GM18868 (cell line): ENCODE measurements at regions not wholly inside any gene's neighbourhood (a gene's known extent, or its start where the extent isn't known, plus 50 kb on each side); places are given as distances from the start of the nearest gene placed in this dataset.
"Not testable (repeated sequence)": the region's sequence is repeated elsewhere in the genome, so short reads cannot be mapped to it uniquely, and the experiment has no call there.

Experiments used
- ATAC-seq: cut with Tn5 transposase; IDR thresholded peaks from one replicate; pipeline ENCODE4 v1.9.1; 2021; ENCODE audit warnings: mild to moderate bottlenecking, moderate library complexity; ENCODE audit not compliant: unreplicated experiment

GRCh38 chr12:59357811-59358210, 238.0 kb upstream of the SLC16A7 start:
- ATAC-seq = no peak

GRCh38 chr12:59346248-59346647, 249.6 kb upstream of the SLC16A7 start:
- ATAC-seq = not testable (repeated sequence)

- no peak for ATAC-seq
These were observed 250.4 kb upstream of the SLC16A7 start for GRCh38 chr12:59345406-59345805.

- no peak for ATAC-seq
These were observed 251.6 kb upstream of the SLC16A7 start for GRCh38 chr12:59344224-59344623.

- ATAC-seq = no peak
These were observed 266.4 kb upstream of the SLC16A7 start for GRCh38 chr12:59329462-59329861.

GRCh38 chr12:59328395-59329075, 267.3 kb upstream of the SLC16A7 start:
- not testable (repeated sequence) for ATAC-seq

DNA sequence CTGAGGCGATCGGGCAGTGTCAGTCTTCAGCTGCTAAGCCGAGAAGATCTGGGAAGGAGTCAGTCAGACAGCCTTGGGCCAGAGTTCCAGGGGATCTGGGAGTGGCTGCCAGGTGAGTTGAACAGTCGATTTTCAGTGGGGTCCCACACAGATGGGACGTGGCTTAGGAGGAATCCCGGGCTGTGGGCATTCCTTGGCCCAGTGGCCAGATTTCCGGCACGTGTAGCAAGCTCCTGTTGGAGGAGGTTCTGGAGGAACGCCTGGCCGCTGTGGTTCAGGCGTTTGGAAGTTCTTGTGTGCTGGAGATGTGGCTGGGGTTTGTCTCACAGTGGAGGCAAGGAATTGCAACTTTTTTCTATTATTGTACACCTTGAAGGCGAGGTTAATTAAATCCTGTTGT, 269.4 kb upstream of the SLC16A7 start:
- ATAC-seq = not testable (repeated sequence)

- no peak for ATAC-seq
These were observed 273.4 kb upstream of the SLC16A7 start for GRCh38 chr12:59322473-59322872.

DNA sequence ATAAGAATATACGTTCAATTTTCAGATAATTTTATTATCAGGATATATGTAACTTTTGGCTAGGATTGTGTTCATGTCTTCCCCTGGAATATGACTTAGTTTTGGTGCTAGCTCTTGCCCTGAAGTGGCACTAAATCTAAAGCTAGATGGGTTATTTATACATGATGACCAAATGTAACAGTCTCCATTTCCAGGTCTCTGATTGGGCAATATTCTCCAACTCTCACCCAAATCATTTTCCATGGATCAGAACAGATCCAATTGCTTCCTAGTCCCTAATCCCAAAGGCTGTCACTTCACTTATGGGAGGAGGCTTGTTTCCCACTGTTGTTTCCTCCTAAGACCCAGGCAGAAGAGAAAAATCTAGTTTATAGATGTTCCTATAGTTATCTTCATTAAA, 274.6 kb upstream of the SLC16A7 start:
- ATAC-seq = no peak

DNA sequence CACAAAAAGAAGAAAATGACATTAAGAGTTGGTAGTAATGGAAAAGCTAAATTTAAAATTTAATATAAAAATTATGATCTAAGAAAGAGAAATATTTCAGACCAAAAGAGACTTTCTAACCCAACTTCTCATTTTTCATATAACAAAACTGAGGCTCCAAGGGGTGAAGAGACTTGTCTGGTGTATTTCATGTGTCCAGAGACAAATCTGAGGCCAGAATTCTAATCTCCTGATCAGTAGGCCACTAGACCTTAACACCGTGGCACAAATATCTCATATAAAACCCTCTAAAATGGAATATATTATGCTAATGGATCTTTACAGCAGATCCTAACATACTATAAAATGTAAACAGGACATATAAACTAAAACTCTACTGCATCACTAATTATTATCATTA, 275.7 kb upstream of the SLC16A7 start:
- no peak for ATAC-seq

DNA sequence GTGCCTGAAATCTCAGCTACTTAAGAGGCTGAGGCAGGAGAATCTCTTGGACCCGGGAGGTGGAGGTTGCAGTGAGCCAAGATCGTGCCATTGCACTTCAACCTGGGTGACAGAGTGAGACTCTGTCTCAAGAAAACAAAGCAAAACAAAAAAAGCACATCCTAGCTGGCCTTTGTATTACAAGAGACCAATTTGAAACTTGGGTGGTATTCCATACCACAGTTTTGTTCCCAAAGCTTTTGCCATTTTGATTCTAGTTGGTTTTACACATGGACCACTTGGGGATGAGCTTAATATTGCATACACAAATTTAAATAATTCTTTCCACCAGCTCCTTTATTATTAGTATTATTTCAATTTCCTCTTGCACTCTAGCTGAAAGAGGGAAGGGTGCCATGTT, 276.9 kb upstream of the SLC16A7 start:
- no peak for ATAC-seq

GRCh38 chr12:59317598-59317997, 278.2 kb upstream of the SLC16A7 start:
- no peak for ATAC-seq

- no peak for ATAC-seq
These were observed 278.9 kb upstream of the SLC16A7 start for GRCh38 chr12:59316938-59317337.

GRCh38 chr12:59316354-59316753, 279.5 kb upstream of the SLC16A7 start:
- not testable (repeated sequence) for ATAC-seq

DNA sequence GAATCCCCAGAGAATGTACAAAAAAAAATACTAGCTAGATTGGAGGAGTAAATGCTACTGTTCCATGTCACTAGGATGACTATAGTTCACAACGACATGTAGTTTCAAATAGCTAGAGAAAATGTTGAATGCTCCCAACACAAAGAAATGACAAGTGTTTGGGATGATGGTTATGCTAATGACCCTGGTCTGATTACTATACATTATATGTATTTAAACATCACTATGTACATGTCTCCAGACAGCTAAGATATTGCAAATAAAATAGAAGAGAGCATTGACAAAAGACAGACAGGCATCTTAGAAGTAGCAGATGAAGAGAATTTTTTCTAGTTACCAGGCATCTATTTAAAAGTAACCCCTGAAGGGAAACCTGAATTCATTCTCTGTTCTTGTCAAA, 281.6 kb upstream of the SLC16A7 start:
- ATAC-seq = no peak

- ATAC-seq = no peak
These were observed 291.6 kb upstream of the SLC16A7 start for GRCh38 chr12:59304077-59304721.

- ATAC-seq = no peak
These were observed 297.5 kb upstream of the SLC16A7 start for GRCh38 chr12:59298296-59298695.

GRCh38 chr12:59294221-59294620, 301.6 kb upstream of the SLC16A7 start:
- no peak for ATAC-seq

- no peak for ATAC-seq
These were observed 312.8 kb upstream of the SLC16A7 start for GRCh38 chr12:59282999-59283398.

- not testable (repeated sequence) for ATAC-seq
These were observed 322.3 kb upstream of the SLC16A7 start for GRCh38 chr12:59273561-59273960.

GRCh38 chr12:59268295-59268809, 327.5 kb upstream of the SLC16A7 start:
- no peak for ATAC-seq

DNA sequence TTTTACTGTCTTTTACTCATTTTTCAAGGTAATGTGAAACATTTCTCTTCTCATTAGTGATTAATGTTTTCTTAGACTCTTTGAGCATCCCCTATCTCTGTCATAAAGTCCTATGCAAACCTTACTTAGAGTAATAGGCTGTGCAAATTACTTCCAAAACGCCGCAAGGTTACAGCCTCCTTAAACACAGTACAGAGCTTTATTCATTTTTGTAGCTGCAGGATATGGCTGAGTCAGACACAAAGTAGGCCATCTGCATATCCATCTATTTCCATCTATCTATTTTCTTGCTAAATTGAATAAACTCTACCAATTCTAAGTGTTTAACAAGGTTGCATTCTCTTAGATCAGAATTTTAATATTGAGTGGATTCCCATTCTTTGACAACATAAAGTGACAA, 335.6 kb upstream of the SLC16A7 start:
- ATAC-seq = no peak
